T-helper 17 cell (primary cell): ENCODE measurements at regions not wholly inside any gene's neighbourhood (a gene's known extent, or its start where the extent isn't known, plus 50 kb on each side); places are given as distances from the start of the nearest gene placed in this dataset.

Source experiments
- ATAC-seq: fragments of 150-1000 bp; cut with Tn5 transposase; 2 replicates; pipeline ENCODE4 v1.10.0; 2021; ENCODE audit warnings: mild to moderate bottlenecking, moderate library complexity
- DNase-seq, 3 donors: peaks; one replicate each; pipeline versions ENCODE4 v3.0.0 to v3.0.0-alpha.2; 2020 to 2021
- H3K9me3 ChIP-seq: one replicate; pipeline ENCODE4 v1.7.0; 2013; ENCODE audit warnings: low read length, mild to moderate bottlenecking; ENCODE audit not compliant: control insufficient read depth, poor library complexity, severe bottlenecking
- H3K27ac Mint-ChIP-seq: one replicate; pipeline ENCODE4 v1.8.0; 2022; ENCODE audit warnings: mild to moderate bottlenecking, moderate library complexity, mixed read lengths
- H3K27me3 Mint-ChIP-seq: one replicate; pipeline ENCODE4 v1.8.0; 2022; ENCODE audit warnings: mixed read lengths
- H3K36me3 Mint-ChIP-seq: one replicate; pipeline ENCODE4 v1.8.0; 2022; ENCODE audit warnings: low read depth, mixed read lengths
- H3K4me1 Mint-ChIP-seq: one replicate; pipeline ENCODE4 v1.8.0; 2022; ENCODE audit warnings: mild to moderate bottlenecking, mixed read lengths
- H3K4me3 Mint-ChIP-seq: one replicate; pipeline ENCODE4 v1.8.0; 2022; ENCODE audit warnings: mild to moderate bottlenecking, moderate library complexity, mixed read lengths

DNA sequence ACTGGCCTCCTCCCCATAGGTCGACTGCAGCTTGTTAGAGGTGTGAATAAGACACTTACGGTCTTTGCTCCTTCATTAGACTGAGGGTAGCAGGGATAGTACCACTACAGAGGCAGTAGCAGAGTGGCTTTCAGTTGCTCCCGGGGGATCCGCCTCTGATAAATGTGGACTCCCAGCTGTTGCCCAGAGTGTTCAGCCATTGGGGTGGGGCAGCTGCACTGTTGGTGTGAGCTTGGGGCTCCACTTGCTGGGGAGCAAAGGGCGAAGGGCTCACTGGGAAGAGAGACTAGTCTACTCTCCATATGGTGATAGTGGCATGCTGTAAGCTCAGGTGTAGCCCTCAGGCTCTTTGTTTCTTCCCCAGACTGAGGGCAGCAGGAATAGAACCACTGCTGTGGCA is 239.1 kb downstream of the LRRN1 start:
- no peak for ATAC-seq
- H3K9me3 ChIP-seq: no peaks in the 10 kb centered on the region

DNA sequence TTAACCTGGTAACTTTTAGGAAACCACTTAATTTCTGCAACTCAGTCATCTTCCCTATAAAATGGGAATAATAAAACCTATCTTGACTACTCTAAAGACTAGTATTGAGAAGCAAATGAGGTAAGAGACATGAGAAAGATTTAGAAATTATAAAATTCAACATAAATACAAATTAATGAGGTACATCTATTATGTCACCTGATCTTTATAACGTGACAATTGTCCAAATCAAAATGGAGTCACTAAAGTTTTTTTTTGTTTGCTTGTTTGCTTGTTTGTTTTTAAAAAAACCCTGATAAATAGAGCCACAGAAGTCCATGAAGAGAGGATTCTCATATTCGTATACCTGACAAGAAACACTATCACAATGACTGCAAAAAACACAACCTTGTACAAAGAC is 242.8 kb downstream of the LRRN1 start:
- Mint-ChIP-seq H3K4me1 (no peaks in the 10 kb centered on the region), H3K27me3 (no peaks in the 10 kb centered on the region), H3K4me3 (no peak overlapping the region), H3K27ac (no peak overlapping the region), H3K36me3 (no peaks in the 10 kb centered on the region)
- DNase-seq (no peak), ATAC-seq (no peak)
- no peaks in the 10 kb centered on the region for H3K9me3 ChIP-seq

More for the DNA sequence above, 239.1 kb downstream of the LRRN1 start:
- H3K4me3 Mint-ChIP-seq: no peak overlapping the region
- no peaks in the 10 kb centered on the region for H3K27me3 Mint-ChIP-seq
- no peaks in the 10 kb centered on the region for H3K36me3 Mint-ChIP-seq
- no peak overlapping the region for H3K27ac Mint-ChIP-seq
- no peaks in the 10 kb centered on the region for H3K4me1 Mint-ChIP-seq
- DNase-seq: no peak

DNA sequence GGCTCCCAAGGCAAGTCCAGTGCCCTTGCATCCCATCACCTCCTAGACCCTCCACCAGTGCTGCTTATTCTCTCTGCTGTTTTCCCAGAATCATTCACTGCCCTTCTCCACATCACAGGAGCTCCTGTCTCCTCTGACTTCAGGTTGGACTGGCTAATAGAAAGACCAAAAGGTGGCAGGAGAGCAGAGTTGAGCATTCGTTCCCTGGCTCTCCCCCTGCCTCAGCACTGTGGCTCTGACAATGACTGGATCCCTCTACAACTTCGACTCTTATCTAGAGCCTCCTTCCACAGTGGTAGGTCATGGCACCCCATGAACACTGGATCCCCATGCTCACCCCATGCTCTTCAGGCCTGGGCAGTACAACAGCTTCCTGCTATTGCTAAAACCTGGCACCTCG is 243.6 kb downstream of the LRRN1 start:
- Mint-ChIP-seq H3K36me3 (no peaks in the 10 kb centered on the region), H3K27me3 (no peaks in the 10 kb centered on the region), H3K27ac (no peak overlapping the region), H3K4me1 (no peaks in the 10 kb centered on the region), H3K4me3 (no peak overlapping the region)
- DNase-seq: no peak
- no peaks in the 10 kb centered on the region for H3K9me3 ChIP-seq
- ATAC-seq: no peak

DNA sequence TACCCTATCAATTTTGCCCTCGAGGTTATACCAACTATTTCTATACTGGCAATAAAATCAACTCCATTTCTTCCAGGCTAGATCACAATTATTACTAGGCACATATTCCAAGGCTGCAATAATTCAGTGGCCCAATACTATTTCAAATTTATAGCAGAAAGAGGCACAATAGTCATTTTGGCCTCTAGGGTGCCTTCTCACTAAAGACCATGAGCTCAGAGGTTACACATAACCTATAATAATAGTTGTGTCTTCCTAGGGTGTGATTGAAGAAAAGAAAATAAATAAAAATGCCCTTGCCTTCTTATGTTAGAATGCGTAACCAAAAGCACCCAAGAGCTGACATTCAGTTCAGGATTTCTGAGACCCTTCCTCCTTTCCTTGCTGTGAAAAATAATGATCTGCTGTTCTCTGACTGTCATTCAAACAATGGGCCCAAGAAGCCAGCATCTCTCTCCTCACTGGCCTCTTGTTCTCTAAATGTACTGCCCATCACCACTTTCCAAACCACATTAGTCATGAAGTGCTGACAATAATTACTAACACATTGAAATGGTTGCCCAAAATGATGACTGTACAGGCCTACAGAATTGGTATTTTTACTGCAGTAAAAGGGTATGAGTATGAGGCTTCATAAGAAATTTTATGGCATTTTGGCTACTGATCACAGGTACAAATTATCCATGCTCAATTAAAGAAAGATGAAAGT is 244.8 kb downstream of the LRRN1 start:
- ATAC-seq (no peak), DNase-seq (no peak)
- Mint-ChIP-seq H3K4me1 (no peaks in the 10 kb centered on the region), H3K4me3 (no peak overlapping the region), H3K36me3 (no peaks in the 10 kb centered on the region), H3K27ac (no peak overlapping the region), H3K27me3 (no peaks in the 10 kb centered on the region)
- H3K9me3 ChIP-seq: no peaks in the 10 kb centered on the region

DNA sequence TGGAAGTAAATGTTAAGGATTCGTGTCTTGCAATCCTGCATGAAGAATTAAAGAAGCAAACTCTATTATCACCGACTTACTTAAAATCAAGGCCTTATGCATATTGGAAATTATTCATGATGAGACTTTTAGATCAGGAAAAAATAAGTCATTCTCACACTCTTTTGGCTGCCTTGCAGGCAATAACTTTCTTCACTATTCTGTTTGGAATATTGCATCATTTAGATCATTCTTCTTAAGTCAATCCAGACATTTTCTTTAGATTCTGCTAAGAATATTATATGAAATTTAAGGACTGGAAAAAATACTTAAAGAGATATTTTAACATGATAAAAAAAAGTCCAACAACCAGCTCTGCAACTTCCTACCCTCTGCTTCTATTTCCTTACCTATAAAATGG is 245.4 kb downstream of the LRRN1 start:
- no peaks in the 10 kb centered on the region for H3K9me3 ChIP-seq
- Mint-ChIP-seq H3K4me1 (no peaks in the 10 kb centered on the region), H3K4me3 (no peak overlapping the region), H3K27me3 (no peaks in the 10 kb centered on the region), H3K36me3 (no peaks in the 10 kb centered on the region), H3K27ac (no peak overlapping the region)
- ATAC-seq (no peak), DNase-seq (no peak)

DNA sequence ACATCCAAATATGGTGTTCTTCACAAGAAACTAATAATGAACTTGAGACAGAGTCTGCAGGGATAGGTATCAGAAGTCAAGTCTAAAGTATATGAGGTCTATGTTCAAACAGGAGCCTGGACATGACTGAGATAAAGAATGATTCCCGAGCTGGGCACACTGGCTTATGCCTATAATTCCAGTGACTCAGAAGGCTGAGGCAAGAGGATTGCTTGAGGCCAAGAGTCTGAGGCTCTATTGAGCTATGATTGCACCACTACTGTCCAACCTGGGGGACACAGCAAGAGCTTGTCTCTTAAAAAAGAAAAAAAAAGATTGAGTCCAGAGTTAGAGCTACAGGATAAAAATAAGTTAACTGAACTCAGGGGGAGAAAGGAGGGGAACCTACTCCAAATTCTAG is 246.5 kb downstream of the LRRN1 start:
- Mint-ChIP-seq H3K4me1 (no peaks in the 10 kb centered on the region), H3K36me3 (no peaks in the 10 kb centered on the region), H3K27me3 (no peaks in the 10 kb centered on the region), H3K4me3 (no peak overlapping the region), H3K27ac (no peak overlapping the region)
- no peak for ATAC-seq
- DNase-seq: no peak
- no peaks in the 10 kb centered on the region for H3K9me3 ChIP-seq

DNA sequence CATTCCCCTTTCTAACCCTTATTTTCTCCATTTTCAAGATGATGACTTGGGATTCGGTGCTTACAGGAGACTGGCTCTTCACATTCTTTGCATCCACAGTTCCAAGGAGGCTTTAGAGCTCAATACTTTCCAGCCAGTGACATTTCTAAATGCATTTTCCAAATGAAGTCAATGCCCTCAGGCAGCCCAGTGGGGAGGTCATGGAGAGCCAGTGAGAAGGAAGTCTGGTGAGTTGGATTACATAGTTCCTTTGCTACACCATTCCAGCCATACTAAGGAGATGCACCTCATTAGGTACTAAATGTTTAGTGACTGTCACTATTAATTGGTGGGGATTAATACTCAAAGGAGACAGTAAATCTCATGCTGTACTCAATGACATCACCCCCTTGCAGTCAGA is 248.1 kb downstream of the LRRN1 start:
- H3K4me1 Mint-ChIP-seq: no peaks in the 10 kb centered on the region
- no peak overlapping the region for H3K4me3 Mint-ChIP-seq
- ATAC-seq: no peak
- H3K9me3 ChIP-seq: no peaks in the 10 kb centered on the region
- H3K27ac Mint-ChIP-seq: no peak overlapping the region
- no peaks in the 10 kb centered on the region for H3K36me3 Mint-ChIP-seq
- no peaks in the 10 kb centered on the region for H3K27me3 Mint-ChIP-seq
- DNase-seq: no peak

DNA sequence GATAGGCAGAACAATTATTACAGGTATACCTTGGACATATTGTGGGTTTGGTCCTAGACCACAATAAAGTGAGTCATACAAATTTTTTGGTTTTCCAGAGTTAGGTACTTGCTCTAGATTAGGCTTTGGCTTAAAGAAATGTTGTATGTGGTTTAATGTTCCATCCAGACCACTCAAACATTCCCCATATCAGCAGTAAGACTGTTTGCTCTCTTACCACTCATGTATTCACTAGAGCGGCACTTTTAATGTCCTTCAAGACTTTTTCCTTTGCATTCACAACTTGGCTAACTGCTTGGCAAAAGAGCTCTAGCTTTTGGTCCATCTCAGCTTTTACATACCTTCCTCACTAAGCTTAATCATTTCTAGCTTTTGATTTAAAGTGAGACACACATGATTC is 250.5 kb upstream of the SETMAR start:
- Mint-ChIP-seq H3K27ac (no peak overlapping the region), H3K4me1 (no peaks in the 10 kb centered on the region), H3K4me3 (no peak overlapping the region), H3K27me3 (no peaks in the 10 kb centered on the region), H3K36me3 (no peaks in the 10 kb centered on the region)
- DNase-seq: no peak
- no peak for ATAC-seq
- no peaks in the 10 kb centered on the region for H3K9me3 ChIP-seq

DNA sequence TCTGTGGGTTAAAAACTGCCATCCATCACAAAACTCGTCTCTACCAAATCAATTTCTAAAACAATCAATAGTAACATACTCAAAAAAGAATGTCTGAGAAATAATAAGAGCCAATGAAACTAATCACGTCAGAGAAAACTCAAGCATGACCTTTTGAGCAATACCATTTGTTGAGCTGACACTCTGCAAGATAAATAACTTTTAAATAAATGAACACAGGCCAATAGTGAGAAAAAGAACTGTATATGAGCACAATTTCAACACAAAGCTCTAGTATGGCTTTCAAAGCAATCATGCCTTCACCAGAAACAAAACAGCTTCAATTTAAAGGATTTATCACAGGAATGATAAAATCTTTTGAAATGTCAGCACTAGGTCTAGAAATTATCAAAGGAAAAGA is 249.2 kb upstream of the SETMAR start:
- no peaks in the 10 kb centered on the region for H3K4me1 Mint-ChIP-seq
- H3K36me3 Mint-ChIP-seq: no peaks in the 10 kb centered on the region
- H3K27me3 Mint-ChIP-seq: no peaks in the 10 kb centered on the region
- ATAC-seq (no peak), DNase-seq (no peak)
- H3K9me3 ChIP-seq: no peaks in the 10 kb centered on the region
- H3K4me3 Mint-ChIP-seq: no peak overlapping the region
- H3K27ac Mint-ChIP-seq: no peak overlapping the region

DNA sequence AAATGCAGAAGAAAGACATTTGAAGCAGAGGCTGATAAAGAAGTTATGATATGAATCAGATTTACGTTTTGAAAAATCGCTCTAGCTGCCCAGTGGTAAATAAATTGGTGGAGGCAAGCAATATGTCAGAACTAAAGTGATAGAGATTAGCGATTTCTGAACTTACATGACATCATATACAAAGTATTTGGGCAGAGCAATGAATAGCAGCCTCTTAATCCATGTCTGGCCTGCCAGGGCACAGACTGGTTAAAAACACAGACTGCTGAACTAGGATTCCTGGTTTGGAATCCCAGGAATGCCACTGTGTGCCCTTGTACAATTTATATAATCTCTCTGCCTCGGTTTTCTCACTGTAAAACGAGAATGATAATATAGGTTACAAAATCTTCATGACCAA is 243.1 kb upstream of the SETMAR start:
- ATAC-seq: no peak

DNA sequence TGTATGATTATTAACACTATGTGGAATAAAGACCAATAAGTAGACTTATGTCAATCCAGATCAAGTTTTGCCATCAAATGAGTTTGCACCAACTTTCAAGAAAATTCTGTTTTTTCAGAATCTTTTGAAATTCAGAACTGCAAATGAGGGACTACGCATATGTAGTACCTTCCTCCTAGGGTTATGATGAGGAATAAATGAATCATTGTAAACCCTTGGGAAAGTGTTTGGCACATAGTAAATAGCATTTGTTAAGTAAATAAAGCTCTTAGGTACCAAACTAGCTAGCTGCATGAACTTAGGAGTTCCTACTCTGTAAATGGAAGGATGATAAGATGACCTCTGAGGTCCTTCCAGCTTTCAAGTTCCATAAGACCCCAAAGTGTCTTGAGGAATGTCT is 242.6 kb upstream of the SETMAR start:
- H3K9me3 ChIP-seq: no peaks in the 10 kb centered on the region
- Mint-ChIP-seq H3K4me1 (peaks cover 4% of the 10 kb centered on the region), H3K27me3 (no peaks in the 10 kb centered on the region), H3K4me3 (no peak overlapping the region), H3K27ac (no peak overlapping the region), H3K36me3 (no peaks in the 10 kb centered on the region)
- no peak for DNase-seq
- no peak for ATAC-seq

More for the DNA sequence above, 243.1 kb upstream of the SETMAR start:
- Mint-ChIP-seq H3K4me3 (no peak overlapping the region), H3K27ac (no peak overlapping the region), H3K27me3 (no peaks in the 10 kb centered on the region), H3K36me3 (no peaks in the 10 kb centered on the region), H3K4me1 (peaks cover 4% of the 10 kb centered on the region)
- no peak for DNase-seq
- H3K9me3 ChIP-seq: no peaks in the 10 kb centered on the region

DNA sequence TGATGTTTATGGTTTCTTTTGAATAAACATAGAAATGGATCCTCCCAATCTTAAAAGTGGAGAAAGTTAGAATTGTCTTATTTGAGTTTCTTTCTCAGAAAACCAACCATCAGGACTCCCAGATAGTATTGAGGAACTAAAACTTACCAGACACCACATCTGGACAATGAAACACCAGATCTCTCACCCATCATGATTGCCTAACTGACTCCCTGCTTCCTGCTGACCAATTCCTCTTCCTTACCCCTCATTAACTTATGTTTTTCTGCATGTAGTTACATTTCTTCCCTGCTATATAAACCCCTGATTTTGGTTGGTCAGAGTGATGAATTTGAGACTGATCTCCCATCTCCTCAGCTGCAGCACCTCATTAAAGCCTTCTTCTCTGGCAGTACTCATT is 242.0 kb upstream of the SETMAR start:
- Mint-ChIP-seq H3K4me1 (peaks cover 4% of the 10 kb centered on the region), H3K4me3 (no peak overlapping the region), H3K27ac (no peak overlapping the region), H3K27me3 (no peaks in the 10 kb centered on the region), H3K36me3 (no peaks in the 10 kb centered on the region)
- H3K9me3 ChIP-seq: no peaks in the 10 kb centered on the region
- ATAC-seq (no peak), DNase-seq (no peak)

DNA sequence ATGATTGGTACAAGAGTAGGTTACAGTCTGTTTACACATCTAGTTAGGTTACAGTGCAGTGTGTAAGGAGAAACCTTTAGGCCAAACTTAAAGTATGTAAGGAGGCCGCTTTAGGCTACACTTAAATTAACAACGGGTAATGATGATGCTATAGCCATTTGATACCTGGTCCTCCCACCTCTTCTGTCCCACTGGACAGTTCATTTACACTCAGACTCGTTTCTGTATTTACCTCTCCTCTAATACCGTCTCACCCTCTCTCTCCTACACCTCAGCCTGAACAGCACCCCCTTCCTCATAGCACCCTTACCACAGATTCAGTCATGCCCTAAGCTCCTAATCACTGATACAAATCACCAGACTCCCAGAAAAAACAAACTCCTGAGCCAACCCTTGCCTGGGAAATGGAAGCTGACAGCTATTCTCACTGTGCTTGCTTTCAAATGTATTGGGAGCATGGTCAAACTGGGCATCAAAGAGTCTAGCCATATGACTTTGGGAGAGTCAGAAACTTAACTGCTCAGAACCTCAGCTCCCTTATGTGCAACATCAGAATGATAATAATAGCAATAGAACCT is 241.3 kb upstream of the SETMAR start:
- H3K9me3 ChIP-seq: no peaks in the 10 kb centered on the region
- no peak for ATAC-seq
- Mint-ChIP-seq H3K27ac (no peak overlapping the region), H3K4me3 (no peak overlapping the region), H3K36me3 (no peaks in the 10 kb centered on the region), H3K4me1 (peaks cover 4% of the 10 kb centered on the region), H3K27me3 (no peaks in the 10 kb centered on the region)
- no peak for DNase-seq

DNA sequence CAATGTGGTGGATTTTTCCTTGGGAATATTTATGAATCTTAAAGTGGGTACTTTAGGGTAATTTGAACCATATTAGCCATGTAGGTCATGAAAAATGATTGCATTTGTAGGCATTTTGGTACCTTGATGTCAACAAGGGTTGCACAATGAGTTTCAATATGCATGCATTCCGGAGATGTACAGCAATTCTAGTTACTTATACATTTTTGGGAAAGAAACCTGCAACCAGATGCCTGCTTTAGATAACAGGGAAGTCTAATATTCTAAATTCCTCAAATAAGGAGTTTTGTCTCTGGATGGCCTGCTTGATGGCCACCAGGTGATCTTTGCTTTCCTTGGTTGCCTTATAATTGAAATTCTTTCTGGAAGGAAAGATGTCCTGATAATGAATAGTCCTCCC is 240.5 kb upstream of the SETMAR start:
- no peaks in the 10 kb centered on the region for H3K36me3 Mint-ChIP-seq
- H3K27me3 Mint-ChIP-seq: no peaks in the 10 kb centered on the region
- no peak for ATAC-seq
- no peak overlapping the region for H3K4me3 Mint-ChIP-seq
- H3K4me1 Mint-ChIP-seq: peaks cover 4% of the 10 kb centered on the region
- H3K9me3 ChIP-seq: no peaks in the 10 kb centered on the region
- H3K27ac Mint-ChIP-seq: no peak overlapping the region
- DNase-seq: no peak
